Activated T-cell treated with anti-CD3 and anti-CD28 coated beads, Interleukin-2, amount 50 U/mL, for 24 hours (primary cell): ENCODE measurements at regions not wholly inside any gene's neighbourhood (a gene's known extent, or its start where the extent isn't known, plus 50 kb on each side); places are given as distances from the start of the nearest gene placed in this dataset.

ENCODE experiments used
- DNase-seq: peaks from one replicate; pipeline ENCODE4 v3.0.0-alpha.2; 2020
- H3K27ac Mint-ChIP-seq: 2 replicates; pipeline ENCODE4 v1.8.0; 2020; ENCODE audit warnings: mild to moderate bottlenecking, mixed read lengths
- H3K27me3 Mint-ChIP-seq: 2 replicates; pipeline ENCODE4 v1.8.0; 2020; ENCODE audit warnings: mixed read lengths
- H3K36me3 Mint-ChIP-seq: 2 replicates; pipeline ENCODE4 v1.8.0; 2020; ENCODE audit warnings: low read depth, mixed read lengths
- H3K4me1 Mint-ChIP-seq: 2 replicates; pipeline ENCODE4 v1.8.0; 2020; ENCODE audit warnings: low read depth, mixed read lengths
- H3K4me3 Mint-ChIP-seq: 2 replicates; pipeline ENCODE4 v1.8.0; 2020; ENCODE audit warnings: mild to moderate bottlenecking, moderate library complexity, mixed read lengths
- H3K9me3 Mint-ChIP-seq: 2 replicates; pipeline ENCODE4 v1.8.0; 2020; ENCODE audit warnings: mixed read lengths

DNA sequence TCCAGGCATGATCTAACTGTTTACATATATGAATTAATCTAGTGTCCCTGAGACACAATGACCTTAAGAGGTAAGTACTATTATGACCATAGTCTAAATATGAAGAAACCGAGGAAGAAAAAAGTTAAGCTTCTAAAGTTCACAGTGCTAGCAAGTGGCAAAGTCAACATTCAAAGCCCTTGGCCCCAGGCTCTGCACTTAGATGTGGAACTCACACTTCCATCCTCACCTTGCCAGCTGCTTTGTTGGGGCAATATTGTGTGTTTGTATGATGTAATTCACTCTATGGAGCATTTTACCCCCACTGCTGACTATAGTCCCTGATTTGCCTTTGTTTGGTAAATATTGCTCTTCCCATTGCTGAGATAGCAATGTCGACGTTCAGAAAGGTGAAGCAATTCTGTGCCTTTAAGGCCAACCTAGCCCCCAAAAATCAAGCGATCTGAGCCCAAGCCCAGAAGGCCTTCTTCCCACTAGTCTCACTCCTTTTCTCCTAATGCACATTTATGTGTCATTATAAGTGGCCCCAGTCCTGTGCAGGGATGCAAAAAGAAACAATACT lies 487.6 kb upstream of the ZMIZ1 start:
- H3K4me1 Mint-ChIP-seq = peaks cover 14% of the 10 kb centered on the region

DNA sequence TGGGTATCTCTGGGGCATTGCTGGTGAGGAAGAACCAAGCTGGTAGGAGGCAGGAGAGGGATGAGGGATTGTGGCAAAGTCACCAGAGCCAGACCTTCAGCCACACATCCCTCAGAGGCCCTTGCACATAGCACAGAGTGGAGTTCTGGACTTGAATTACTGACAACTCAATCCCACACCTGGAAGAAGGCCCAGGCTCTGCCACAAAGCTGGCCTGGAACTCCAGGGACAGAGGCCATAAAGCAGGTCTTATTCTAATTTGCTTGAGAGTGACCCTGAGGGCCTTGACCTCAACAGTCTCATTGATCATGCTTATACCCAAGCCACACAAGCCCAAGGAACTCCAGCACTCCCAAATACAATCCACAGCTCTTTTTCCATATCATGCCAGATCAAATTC lies 486.2 kb upstream of the ZMIZ1 start:
- Mint-ChIP-seq H3K9me3 (no peaks in the 10 kb centered on the region), H3K4me1 (peaks cover 14% of the 10 kb centered on the region), H3K4me3 (no peak overlapping the region), H3K27ac (no peak overlapping the region), H3K27me3 (no peaks in the 10 kb centered on the region), H3K36me3 (no peaks in the 10 kb centered on the region)
- DNase-seq = no peak

More for the DNA sequence above, 487.6 kb upstream of the ZMIZ1 start:
- Mint-ChIP-seq H3K27ac (no peak overlapping the region), H3K4me3 (no peak overlapping the region), H3K27me3 (no peaks in the 10 kb centered on the region), H3K36me3 (no peaks in the 10 kb centered on the region), H3K9me3 (no peaks in the 10 kb centered on the region)
- no peak for DNase-seq

DNA sequence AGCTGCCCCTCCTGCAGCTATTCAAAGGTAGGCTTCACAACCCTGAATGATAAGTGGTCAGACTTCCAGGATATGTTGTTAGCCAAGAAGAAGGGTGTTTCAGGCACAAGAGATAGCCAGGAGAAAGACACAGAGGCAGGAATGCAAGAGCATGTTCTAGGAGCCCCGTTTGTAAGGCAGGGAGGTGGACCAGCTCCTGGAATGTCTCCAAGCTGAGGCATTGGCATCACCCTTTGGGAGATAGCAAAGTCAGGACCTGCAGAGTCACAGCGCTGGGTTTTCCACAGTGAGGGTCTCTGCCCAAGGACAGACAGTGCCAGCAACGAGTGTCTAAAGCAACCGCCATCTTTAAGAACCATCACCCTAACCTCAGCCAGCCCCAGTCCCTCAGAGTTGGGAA lies 484.5 kb upstream of the ZMIZ1 start:
- Mint-ChIP-seq H3K4me1 (peaks cover 4% of the 10 kb centered on the region), H3K36me3 (no peaks in the 10 kb centered on the region), H3K9me3 (no peaks in the 10 kb centered on the region), H3K27ac (no peak overlapping the region), H3K4me3 (no peak overlapping the region), H3K27me3 (no peaks in the 10 kb centered on the region)
- no peak for DNase-seq

DNA sequence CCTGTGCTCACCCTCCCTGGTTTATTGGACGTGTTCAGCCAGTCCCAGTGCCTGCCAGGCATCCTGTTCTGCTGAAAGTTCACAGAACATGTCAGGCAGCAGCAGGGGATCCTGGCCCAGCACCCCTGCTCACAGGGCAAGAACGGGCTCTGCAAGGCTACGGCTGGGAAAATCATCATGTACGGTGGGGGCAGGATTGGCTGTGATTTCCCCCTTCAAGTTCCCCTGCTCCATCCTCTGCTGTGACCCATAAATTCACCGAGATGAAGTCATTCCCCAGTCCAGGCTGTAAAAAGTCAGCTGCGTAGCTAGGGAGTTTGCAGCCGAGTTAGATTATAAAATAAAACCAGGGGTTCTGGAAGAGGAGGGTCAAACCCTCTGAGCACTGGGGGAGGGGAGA lies 484.1 kb upstream of the ZMIZ1 start:
- no peak for DNase-seq
- H3K4me3 Mint-ChIP-seq = no peak overlapping the region

DNA sequence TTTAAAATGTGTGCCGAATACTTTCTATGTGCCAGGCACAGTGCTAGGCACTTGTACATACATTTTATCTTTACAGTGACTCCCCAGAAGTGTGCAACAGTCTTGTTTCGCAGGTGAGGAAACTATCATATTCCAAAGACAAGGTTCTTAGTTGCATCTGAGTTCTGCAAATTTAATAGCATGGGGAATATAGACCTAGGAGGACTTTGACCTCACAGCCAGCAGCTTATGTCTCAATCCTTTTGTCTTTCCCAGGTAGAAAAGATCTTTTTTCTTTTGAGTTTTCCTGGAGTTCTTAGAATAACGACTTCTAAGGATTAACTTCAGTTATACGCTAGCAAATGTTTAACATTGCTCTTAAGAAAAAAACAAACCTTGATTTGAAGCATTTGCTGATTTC lies 482.8 kb upstream of the ZMIZ1 start:
- no peaks in the 10 kb centered on the region for H3K4me1 Mint-ChIP-seq
- no peaks in the 10 kb centered on the region for H3K9me3 Mint-ChIP-seq
- no peak overlapping the region for H3K27ac Mint-ChIP-seq
- H3K36me3 Mint-ChIP-seq = no peaks in the 10 kb centered on the region
- H3K4me3 Mint-ChIP-seq = no peak overlapping the region
- no peak for DNase-seq
- H3K27me3 Mint-ChIP-seq = no peaks in the 10 kb centered on the region

More for the DNA sequence above, 484.1 kb upstream of the ZMIZ1 start:
- Mint-ChIP-seq H3K9me3 (no peaks in the 10 kb centered on the region), H3K27me3 (no peaks in the 10 kb centered on the region), H3K4me1 (peaks cover under 1% of the 10 kb centered on the region), H3K36me3 (no peaks in the 10 kb centered on the region), H3K27ac (no peak overlapping the region)

DNA sequence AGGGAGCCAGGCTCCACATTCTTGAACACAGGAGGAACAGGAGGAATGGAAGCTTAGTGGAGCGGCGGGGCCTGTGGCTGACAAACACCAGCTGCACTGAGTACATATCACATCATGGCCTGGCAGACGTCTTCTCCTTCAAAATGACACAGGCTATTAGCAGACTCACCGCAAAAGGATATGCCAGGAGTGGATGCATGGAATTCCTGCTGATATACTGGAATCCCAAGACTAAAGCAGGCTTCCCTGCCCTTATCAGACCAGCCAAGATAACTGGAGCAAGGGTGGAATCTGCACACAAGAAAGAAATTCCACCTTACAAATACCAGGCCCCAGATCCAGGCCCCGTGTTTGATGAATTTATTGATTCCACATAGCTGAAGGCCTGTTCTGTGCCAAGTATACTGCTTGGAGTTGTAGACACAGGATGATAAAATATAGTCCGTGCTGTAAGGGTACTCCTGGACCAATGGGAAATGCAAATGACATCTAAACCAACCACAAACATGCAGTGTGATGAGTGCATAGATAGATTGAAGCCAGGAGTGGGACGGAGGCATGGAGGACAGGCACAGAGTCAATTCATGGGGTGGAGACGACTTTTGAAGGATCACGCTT lies 480.5 kb upstream of the ZMIZ1 start:
- no peak for DNase-seq
- H3K27me3 Mint-ChIP-seq = no peaks in the 10 kb centered on the region
- H3K4me3 Mint-ChIP-seq = no peak overlapping the region
- no peaks in the 10 kb centered on the region for H3K9me3 Mint-ChIP-seq
- H3K4me1 Mint-ChIP-seq = no peaks in the 10 kb centered on the region
- H3K36me3 Mint-ChIP-seq = no peaks in the 10 kb centered on the region
- H3K27ac Mint-ChIP-seq = no peak overlapping the region

DNA sequence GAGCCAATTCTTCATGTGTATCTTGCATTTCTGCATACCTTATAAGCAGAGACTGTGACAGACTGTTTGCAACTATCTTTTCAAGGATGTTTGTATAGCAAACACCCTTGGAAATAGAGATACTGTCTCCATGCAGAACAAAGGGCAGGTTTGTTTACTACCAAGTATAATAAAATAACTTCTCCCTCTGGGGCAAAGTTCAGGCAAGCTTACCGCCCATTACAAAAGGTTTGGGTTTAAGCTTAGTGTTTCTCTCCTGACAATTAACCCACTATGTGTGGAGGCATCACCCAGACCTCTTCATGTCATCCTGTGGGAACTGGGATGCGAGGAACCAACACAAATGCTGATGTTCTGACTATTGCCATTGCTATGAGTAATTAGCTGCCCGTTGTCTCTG lies 479.1 kb upstream of the ZMIZ1 start:
- Mint-ChIP-seq H3K9me3 (no peaks in the 10 kb centered on the region), H3K36me3 (no peaks in the 10 kb centered on the region), H3K4me3 (no peak overlapping the region), H3K27me3 (peaks cover 3% of the 10 kb centered on the region), H3K27ac (no peak overlapping the region), H3K4me1 (no peaks in the 10 kb centered on the region)
- no peak for DNase-seq

DNA sequence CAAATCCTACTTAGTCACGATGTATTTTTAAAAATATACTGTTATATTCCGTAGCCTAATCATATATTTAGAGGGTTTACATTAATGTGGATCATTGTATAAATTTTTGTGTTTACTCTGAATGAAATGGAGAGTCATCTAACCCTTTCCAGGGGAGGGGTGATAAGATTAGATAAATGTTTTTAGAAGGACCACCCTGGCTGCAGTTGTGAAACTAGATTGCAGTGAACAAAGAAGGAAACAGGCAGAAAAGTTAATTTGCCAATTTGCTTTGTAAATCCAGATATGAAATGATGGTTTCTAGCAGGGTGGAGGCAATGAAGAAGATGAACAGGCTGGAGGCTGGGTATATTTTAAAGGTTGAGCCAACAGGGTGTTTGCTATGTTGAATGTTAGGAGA lies 477.7 kb upstream of the ZMIZ1 start:
- peaks cover 3% of the 10 kb centered on the region for H3K27me3 Mint-ChIP-seq
- H3K9me3 Mint-ChIP-seq = no peaks in the 10 kb centered on the region
- DNase-seq = no peak
- no peaks in the 10 kb centered on the region for H3K36me3 Mint-ChIP-seq
- no peak overlapping the region for H3K4me3 Mint-ChIP-seq
- no peak overlapping the region for H3K27ac Mint-ChIP-seq
- no peaks in the 10 kb centered on the region for H3K4me1 Mint-ChIP-seq

DNA sequence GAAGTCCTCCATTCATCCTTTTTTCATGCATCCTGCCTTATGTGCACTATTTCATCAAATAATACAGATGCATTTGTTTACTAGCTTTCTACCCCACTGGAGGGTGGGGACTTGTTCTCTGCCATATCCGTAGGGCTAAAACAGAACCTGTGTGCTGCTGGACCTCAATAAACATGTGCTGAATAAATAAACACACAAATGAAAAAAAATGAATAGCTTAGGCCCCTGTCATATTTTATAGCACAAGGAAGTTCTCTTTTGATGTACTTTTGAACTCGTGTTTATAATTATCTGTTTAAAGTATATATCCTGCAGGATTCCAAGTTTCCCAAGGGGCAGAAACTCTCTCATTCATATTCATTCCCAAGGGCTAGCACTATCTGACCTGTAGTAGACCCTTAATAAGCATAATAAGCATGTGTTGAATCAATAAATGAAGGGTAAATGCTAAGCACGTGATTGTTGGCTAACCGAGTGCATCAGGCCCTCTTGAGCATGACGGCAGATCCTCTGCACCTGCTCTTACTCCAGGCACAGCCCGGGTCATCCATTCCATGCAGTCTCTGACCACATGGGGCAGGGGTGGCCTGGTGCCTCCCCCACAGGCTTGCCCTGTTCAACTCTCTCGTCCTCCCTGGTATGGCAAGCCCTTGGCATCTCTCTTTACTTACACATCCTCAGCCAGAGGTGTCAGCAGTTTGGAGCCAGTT lies 474.1 kb upstream of the ZMIZ1 start:
- Mint-ChIP-seq H3K9me3 (no peaks in the 10 kb centered on the region), H3K36me3 (no peaks in the 10 kb centered on the region), H3K27me3 (peaks cover 15% of the 10 kb centered on the region), H3K4me1 (no peaks in the 10 kb centered on the region), H3K27ac (no peak overlapping the region), H3K4me3 (no peak overlapping the region)
- no peak for DNase-seq

DNA sequence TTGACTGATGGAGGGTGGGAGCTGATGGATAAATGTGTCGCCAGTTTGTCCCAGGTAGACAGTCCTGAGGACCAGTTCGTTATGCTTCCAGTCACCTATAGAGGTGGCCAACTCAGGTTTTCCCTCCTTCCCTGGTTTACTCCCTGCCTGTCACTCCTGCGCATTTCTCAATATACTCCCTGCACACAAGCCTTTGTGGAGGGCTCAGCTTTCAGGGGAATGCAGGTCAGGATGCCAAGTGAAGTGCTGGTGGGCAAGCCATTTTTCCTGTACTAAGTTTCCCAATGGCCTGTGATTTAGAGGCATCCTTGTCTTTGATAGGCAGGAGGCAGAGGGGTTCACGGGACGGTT lies 473.5 kb upstream of the ZMIZ1 start:
- Mint-ChIP-seq H3K27me3 (peaks cover 15% of the 10 kb centered on the region), H3K9me3 (no peaks in the 10 kb centered on the region), H3K4me1 (no peaks in the 10 kb centered on the region), H3K36me3 (no peaks in the 10 kb centered on the region), H3K4me3 (no peak overlapping the region), H3K27ac (no peak overlapping the region)
- DNase-seq = no peak

DNA sequence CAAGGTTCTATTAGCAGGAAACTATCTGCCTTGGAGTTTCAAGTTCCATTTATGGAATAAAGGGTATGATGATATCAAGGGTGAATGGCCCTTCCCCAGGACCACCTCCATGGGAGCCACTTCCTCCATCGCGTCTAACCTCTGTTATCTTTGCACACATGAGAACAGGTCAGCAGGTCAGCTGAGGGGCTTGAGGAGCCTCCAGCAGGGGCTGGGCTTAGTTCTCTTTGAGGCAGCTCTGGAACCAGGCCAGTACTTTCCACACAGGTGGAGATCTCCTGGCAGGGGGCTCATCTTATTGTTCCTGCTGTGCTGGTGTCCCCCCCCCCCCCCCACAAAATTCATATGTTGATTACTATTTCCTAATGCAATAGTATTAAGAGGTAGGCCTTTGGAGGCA lies 472.2 kb upstream of the ZMIZ1 start:
- H3K27me3 Mint-ChIP-seq = peaks cover 15% of the 10 kb centered on the region
- no peak overlapping the region for H3K4me3 Mint-ChIP-seq
- DNase-seq = no peak
- H3K36me3 Mint-ChIP-seq = no peaks in the 10 kb centered on the region
- H3K9me3 Mint-ChIP-seq = no peaks in the 10 kb centered on the region
- H3K27ac Mint-ChIP-seq = no peak overlapping the region
- no peaks in the 10 kb centered on the region for H3K4me1 Mint-ChIP-seq

DNA sequence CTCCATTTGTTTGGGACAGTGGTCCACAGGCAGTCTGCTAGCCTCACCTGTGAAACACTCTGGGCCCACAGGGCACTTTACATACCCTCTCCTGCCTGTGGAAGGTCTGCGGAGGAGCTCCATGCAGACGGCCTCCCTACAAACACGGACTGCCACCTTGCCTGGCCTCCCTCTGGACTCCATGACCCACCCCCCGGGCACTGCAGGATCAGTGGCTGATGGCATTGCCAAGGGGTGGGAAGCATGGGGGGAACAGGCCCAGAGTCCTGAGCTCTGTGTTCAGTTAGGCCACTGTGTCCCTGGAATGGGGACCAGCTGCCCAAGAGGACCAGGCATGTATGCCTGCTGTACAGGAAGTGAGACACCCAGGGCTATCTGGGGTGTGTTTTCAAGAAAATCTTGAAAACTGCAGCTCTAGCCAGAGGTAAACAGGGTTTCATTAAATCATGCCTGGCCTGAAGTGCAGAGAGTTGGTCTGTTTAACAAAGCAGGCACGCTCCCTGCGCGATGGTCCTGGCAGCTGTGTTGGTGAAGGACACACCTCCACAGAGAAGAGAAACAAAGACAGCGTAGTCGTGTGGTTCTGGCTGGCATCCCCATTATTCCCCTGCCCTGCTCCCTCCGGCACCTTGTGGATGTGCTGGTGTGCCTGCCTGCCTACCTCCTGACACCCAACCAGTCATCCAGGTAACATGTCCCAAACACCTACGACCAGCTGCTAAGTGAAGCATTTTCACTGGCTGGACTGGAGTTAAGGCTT lies 470.8 kb upstream of the ZMIZ1 start:
- DNase-seq = no peak
- H3K9me3 Mint-ChIP-seq = no peaks in the 10 kb centered on the region
- H3K4me3 Mint-ChIP-seq = no peak overlapping the region
- H3K27ac Mint-ChIP-seq = no peak overlapping the region
- no peaks in the 10 kb centered on the region for H3K4me1 Mint-ChIP-seq
- H3K27me3 Mint-ChIP-seq = peaks cover 15% of the 10 kb centered on the region
- no peaks in the 10 kb centered on the region for H3K36me3 Mint-ChIP-seq

DNA sequence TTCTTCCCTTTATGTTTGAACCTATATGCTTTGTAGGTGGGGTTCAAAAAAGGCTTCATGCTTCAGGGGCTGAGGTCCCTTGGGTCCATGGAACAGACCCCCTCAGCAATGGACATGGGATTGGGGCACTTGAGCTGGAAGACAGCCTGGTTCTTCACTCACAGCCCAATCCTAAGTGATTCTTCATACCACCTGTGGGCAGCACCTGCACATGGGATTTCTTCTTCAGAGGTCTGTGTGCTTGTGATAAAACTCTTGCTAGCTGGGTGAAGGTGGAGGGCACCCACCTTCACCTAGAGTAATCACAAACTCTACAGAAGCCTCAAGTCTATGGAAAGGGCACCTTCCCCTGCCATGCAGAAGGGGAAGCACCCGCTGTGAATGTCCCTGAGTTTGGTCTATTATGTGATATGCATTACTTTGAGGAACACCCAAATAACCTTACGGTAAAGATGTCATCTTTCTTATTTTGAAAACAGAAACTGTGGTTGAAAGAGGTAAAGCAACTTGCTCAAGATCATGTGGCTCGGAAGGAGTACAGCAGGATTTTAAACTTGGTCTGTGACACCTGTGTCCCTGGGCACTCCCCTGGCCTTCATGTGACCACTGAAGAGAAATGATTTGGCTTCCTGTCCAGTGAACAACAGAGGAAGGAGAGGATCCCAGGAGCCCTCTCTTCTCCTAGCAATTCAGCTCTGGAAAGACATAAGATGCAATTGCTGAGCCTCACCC lies 469.5 kb upstream of the ZMIZ1 start:
- no peaks in the 10 kb centered on the region for H3K4me1 Mint-ChIP-seq
- H3K4me3 Mint-ChIP-seq = no peak overlapping the region

DNA sequence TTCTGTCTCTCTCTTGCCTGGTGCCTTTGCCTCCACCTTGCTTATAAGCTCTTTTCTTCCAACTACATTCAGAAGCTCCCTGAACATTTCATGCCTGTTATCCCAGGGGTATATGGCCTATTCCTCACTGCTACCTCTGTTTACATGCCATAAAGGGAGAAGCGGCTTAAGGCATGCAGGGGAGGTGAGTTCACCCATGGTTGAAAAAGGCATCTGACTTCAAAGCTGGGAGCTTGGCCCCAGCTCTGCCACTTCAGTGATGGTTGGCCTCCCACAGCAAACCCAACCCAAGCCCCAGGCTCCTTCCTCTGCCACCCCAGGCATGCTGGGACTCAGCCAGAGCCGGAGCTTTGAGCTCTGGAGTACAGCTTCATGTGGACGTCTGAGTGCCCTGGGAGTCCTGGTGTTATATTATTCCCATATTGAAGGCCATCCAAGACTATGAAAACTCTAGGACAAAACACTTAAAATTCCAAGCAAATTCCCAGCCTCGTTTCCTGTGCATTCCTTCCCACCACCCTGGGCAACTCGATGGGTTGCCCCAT lies 468.6 kb upstream of the ZMIZ1 start:
- no peak for DNase-seq
- H3K4me1 Mint-ChIP-seq = no peaks in the 10 kb centered on the region
- no peak overlapping the region for H3K4me3 Mint-ChIP-seq
- no peaks in the 10 kb centered on the region for H3K36me3 Mint-ChIP-seq
- H3K27me3 Mint-ChIP-seq = peaks cover 12% of the 10 kb centered on the region
- H3K9me3 Mint-ChIP-seq = no peaks in the 10 kb centered on the region
- H3K27ac Mint-ChIP-seq = no peak overlapping the region

More for the DNA sequence above, 469.5 kb upstream of the ZMIZ1 start:
- DNase-seq = no peak
- Mint-ChIP-seq H3K27me3 (peaks cover 12% of the 10 kb centered on the region), H3K27ac (no peak overlapping the region), H3K36me3 (no peaks in the 10 kb centered on the region), H3K9me3 (no peaks in the 10 kb centered on the region)
